Fibroblast of lung (primary cell): ENCODE measurements at regions not wholly inside any gene's neighbourhood (a gene's known extent, or its start where the extent isn't known, plus 50 kb on each side); places are given as distances from the start of the nearest gene placed in this dataset.

Source experiments
- CTCF ChIP-seq, 2 donors: IDR thresholded peaks in 1 of 2; conservative IDR thresholded peaks in 1 of 2; 1 replicate in 1 of 2; 2 replicates in 1 of 2; pipeline ENCODE4 v1.5.1; 2011 to 2012; ENCODE audit warnings: low read length in 2 of 2, control low read depth in 1 of 2, inconsistent platforms in 1 of 2, low read depth in 1 of 2, mild to moderate bottlenecking in 1 of 2
- EZH2 ChIP-seq: IDR thresholded peaks from 2 replicates; pipeline ENCODE4 v1.5.1; 2012; ENCODE audit warnings: low read length, control low read depth, mild to moderate bottlenecking; ENCODE audit errors: missing control alignments

DNA sequence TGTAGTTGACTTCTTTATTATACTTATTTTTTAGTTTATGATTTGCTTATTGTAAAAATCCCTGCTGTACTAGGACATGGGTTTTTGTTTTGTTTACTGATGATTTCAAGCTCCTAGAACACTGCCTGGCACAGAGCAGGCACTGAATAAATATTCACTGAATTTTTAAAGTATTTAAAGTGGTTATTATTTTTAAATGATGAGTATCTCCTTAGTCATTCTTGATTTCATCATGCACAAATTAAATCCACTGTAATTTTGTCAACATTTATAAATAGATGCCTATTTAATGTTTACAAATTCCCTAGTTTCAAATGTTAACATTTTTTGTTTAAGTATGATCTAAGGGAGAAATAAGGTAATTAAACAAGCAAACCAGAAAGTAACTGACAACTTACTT, 367.9 kb upstream of the SLIT2 start:
- TF ChIP-seq EZH2 (no peak), CTCF (conservative IDR thresholded peaks at IDR 0.05 in 1 of 2, IDR thresholded peaks at IDR 0.05 in 1 of 2; ENCODE audit: low read depth in 1 of 2, low read length in 2 of 2) (no peak)
